ENCODE measurements at regions not wholly inside any gene's neighbourhood (a gene's known extent, or its start where the extent isn't known, plus 50 kb on each side); places are given as distances from the start of the nearest gene placed in this dataset.
"Not testable (repeated sequence)": the region's sequence is repeated elsewhere in the genome, so short reads cannot be mapped to it uniquely, and the experiment has no call there.

- no peak for ATAC-seq
- peaks cover 5% of the 10 kb centered on the region for H3K27me3 Mint-ChIP-seq (ENCODE audit: low read depth)
- H3K36me3 Mint-ChIP-seq (ENCODE audit: low read depth): no peaks in the 10 kb centered on the region
- no peaks in the 10 kb centered on the region for H3K9me3 Mint-ChIP-seq (ENCODE audit: insufficient read depth)
- CTCF ChIA-PET: interaction anchor here (0.7 to 4.7 kb wide), 7 partner anchors 9 to 112 kb away, joined by 3 to 25 read pairs (median 5); no protein-coding TSS in a partner anchor
- POLR2A ChIA-PET: no interaction called here
- no peak overlapping the region for H3K4me3 Mint-ChIP-seq
- no peak overlapping the region for H3K27ac Mint-ChIP-seq
- H3K4me1 Mint-ChIP-seq (ENCODE audit: low read depth): peaks cover 17% of the 10 kb centered on the region
- DNase-seq: no peak
These were observed 1250.1 kb downstream of the TMEM121 start for GRCh38 chr14:106776395-106776983.

DNA sequence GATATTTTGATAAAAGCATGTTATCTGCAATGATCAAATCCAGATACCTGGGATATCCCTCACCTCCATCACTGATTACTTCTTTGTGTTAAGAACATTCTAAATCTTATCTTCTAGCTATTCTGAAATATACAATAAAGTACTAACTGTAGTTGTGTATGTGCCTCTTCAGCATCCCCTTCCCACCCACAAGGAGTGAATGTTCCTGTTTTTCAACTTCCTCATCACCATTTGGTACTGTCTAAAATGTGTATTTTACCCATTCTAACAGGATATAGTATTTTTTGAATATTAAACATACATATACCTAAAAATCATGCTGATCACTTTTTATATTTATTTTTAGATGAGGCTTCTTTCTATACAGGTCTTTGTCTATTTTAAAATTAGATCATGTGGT lies 1252.6 kb downstream of the TMEM121 start:
- ChIA-PET CTCF (interaction anchor here (1.5 kb wide), 1 partner anchor 94 kb away, joined by 3 read pairs; no protein-coding TSS in a partner anchor), POLR2A (no interaction called here)
- ATAC-seq (no peak), DNase-seq (no peak)
- Mint-ChIP-seq H3K9me3 (ENCODE audit: insufficient read depth) (no peaks in the 10 kb centered on the region), H3K36me3 (ENCODE audit: low read depth) (no peaks in the 10 kb centered on the region), H3K27ac (no peak overlapping the region), H3K4me1 (ENCODE audit: low read depth) (peaks cover 17% of the 10 kb centered on the region), H3K27me3 (ENCODE audit: low read depth) (peaks cover 7% of the 10 kb centered on the region), H3K4me3 (no peak overlapping the region)

- DNase-seq: no peak
- CTCF ChIA-PET: interaction anchor here (1.1 kb wide), 1 partner anchor 86 kb away, joined by 5 read pairs; no protein-coding TSS in a partner anchor
- H3K4me3 Mint-ChIP-seq: no peak overlapping the region
- peaks cover 21% of the 10 kb centered on the region for H3K27me3 Mint-ChIP-seq (ENCODE audit: low read depth)
- no peaks in the 10 kb centered on the region for H3K9me3 Mint-ChIP-seq (ENCODE audit: insufficient read depth)
- POLR2A ChIA-PET: no interaction called here
- peaks cover 14% of the 10 kb centered on the region for H3K4me1 Mint-ChIP-seq (ENCODE audit: low read depth)
- no peak overlapping the region for H3K27ac Mint-ChIP-seq
- H3K36me3 Mint-ChIP-seq (ENCODE audit: low read depth): no peaks in the 10 kb centered on the region
- ATAC-seq: no peak
These were observed 1260.3 kb downstream of the TMEM121 start for GRCh38 chr14:106786697-106787096.

DNA sequence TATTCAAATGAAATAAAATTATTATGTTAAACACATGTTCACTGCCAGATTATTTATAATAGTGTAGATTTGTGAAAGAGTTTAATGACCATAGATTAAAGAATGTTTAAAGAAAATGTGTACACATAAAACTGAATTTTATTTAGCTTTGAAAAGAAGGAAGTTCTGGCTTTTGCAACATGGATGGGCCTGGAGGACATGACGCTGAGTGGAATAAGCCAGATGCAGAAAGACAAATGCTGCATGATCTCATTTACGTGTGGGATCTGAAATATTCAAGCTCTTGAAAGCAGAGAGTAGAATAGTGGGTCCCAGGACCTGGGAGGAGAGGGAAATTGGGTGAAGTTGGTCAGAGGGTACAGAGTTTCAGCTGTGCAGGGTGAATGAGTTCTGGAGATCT lies 1261.2 kb downstream of the TMEM121 start:
- Mint-ChIP-seq H3K27me3 (ENCODE audit: low read depth) (peaks cover 26% of the 10 kb centered on the region), H3K27ac (no peak overlapping the region), H3K4me3 (no peak overlapping the region), H3K36me3 (ENCODE audit: low read depth) (no peaks in the 10 kb centered on the region), H3K9me3 (ENCODE audit: insufficient read depth) (no peaks in the 10 kb centered on the region), H3K4me1 (ENCODE audit: low read depth) (peaks cover 14% of the 10 kb centered on the region)
- ATAC-seq: no peak
- ChIA-PET POLR2A (no interaction called here), CTCF (no interaction called here)
- DNase-seq: no peak

DNA sequence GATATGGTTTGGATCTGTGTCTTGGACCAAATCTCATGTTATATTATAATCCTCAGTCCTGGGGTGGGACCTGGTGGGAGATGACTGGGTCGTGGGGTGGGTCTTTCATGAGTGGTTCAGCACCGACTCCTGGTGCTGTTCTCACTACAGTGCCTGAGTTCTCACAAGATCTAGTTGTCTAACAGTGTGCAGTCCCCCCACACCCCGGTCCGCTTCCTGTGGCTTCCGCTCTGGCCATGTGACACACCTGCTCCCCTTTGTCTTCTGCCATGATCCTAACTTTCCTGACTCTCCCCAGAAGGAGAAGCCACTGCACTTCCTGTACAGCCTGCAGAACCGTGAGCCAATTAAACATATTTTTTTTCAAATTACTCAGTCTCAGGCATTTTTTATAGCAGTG lies 1262.2 kb downstream of the TMEM121 start:
- DNase-seq: no peak
- H3K27me3 Mint-ChIP-seq (ENCODE audit: low read depth): peaks cover 27% of the 10 kb centered on the region
- no peak overlapping the region for H3K4me3 Mint-ChIP-seq
- no peak overlapping the region for H3K27ac Mint-ChIP-seq
- POLR2A ChIA-PET: no interaction called here
- peaks cover 14% of the 10 kb centered on the region for H3K4me1 Mint-ChIP-seq (ENCODE audit: low read depth)
- peak; percentile 47 for ATAC-seq
- no peaks in the 10 kb centered on the region for H3K36me3 Mint-ChIP-seq (ENCODE audit: low read depth)
- H3K9me3 Mint-ChIP-seq (ENCODE audit: insufficient read depth): no peaks in the 10 kb centered on the region
- CTCF ChIA-PET: interaction anchor here (0.9 to 3.8 kb wide), 4 partner anchors 13 to 90 kb away, joined by 3 to 25 read pairs (median 11); no protein-coding TSS in a partner anchor

DNA sequence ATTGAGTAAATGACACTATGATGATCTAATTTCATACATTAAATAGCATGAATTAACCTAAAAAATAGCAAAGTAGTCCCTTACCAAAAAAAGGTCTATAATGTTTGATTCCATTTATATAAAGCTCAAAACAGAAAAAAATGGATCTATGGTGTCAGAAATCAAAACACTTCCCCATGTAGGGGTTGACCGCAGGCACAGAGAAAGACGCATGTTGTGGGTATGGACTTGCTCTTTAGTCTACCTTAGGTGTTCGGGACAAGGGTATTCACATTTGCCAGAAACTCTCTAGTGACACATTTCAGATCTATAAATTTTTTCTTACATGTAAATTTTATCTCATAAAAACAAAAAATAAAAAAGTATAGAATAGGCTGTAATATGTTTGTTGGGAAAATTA lies 1262.9 kb downstream of the TMEM121 start:
- Mint-ChIP-seq H3K27me3 (ENCODE audit: low read depth) (peaks cover 32% of the 10 kb centered on the region), H3K9me3 (ENCODE audit: insufficient read depth) (no peaks in the 10 kb centered on the region), H3K36me3 (ENCODE audit: low read depth) (no peaks in the 10 kb centered on the region), H3K27ac (no peak overlapping the region), H3K4me1 (ENCODE audit: low read depth) (peaks cover 14% of the 10 kb centered on the region), H3K4me3 (no peak overlapping the region)
- ATAC-seq (no peak), DNase-seq (no peak)
- ChIA-PET CTCF (interaction anchor here (0.9 to 3.8 kb wide), 12 partner anchors 8 to 89 kb away, joined by 3 to 25 read pairs (median 7); no protein-coding TSS in a partner anchor), POLR2A (no interaction called here)

DNA sequence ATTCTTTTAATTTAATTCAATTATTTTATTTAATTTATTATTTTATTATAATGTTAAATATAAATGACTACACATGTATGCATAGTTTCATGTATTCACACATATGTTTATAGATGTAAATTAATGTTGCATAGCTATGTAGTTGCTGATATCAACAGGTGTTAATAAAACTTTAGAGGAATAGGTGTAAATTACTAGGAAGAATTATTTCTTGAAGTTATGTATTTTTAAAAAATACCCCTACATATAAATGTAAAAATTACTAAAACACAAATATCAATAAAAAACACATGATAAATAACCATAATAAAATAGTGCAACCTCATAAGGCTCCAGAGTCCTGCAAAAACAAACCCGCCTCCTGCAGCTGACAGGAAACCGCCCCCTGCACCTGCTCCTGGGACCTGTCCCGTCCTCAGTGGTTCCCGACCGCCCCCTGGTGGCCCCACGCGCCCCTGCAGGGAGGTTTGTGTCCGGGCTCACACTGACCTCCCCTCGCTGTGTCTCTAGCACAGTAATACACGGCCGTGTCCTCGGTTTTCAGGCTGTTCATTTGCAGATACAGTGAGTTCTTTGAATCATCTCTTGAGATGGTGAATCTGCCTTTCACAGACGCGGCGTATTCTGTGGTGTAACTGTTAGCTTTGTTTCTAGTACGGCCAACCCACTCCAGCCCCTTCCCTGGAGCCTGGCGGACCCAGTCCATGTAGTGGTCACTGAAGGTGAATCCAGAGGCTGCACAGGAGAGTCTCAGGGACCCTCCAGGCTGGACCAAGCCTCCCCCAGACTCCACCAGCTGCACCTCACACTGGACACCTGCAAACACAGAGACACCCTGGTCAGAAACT lies 1264.0 kb downstream of the TMEM121 start:
- Mint-ChIP-seq H3K4me1 (ENCODE audit: low read depth) (peaks cover 14% of the 10 kb centered on the region), H3K27me3 (ENCODE audit: low read depth) (peaks cover 35% of the 10 kb centered on the region), H3K36me3 (ENCODE audit: low read depth) (no peaks in the 10 kb centered on the region), H3K4me3 (no peak overlapping the region), H3K9me3 (ENCODE audit: insufficient read depth) (no peaks in the 10 kb centered on the region), H3K27ac (no peak overlapping the region)
- POLR2A ChIA-PET: interaction anchor here (1.0 kb wide), 1 partner anchor 83 kb away, joined by 3 read pairs; no protein-coding TSS in a partner anchor
- ATAC-seq (peak; percentile 86), DNase-seq (peak; percentile 87)
- CTCF ChIA-PET: interaction anchor here (0.7 to 3.8 kb wide), 24 partner anchors 9 to 373 kb away, joined by 3 to 25 read pairs (median 4); no protein-coding TSS in a partner anchor

- no peaks in the 10 kb centered on the region for H3K9me3 Mint-ChIP-seq (ENCODE audit: insufficient read depth)
- ATAC-seq (no peak), DNase-seq (no peak)
- POLR2A ChIA-PET: no interaction called here
- H3K36me3 Mint-ChIP-seq (ENCODE audit: low read depth): no peaks in the 10 kb centered on the region
- no peak overlapping the region for H3K27ac Mint-ChIP-seq
- no peak overlapping the region for H3K4me3 Mint-ChIP-seq
- peaks cover 41% of the 10 kb centered on the region for H3K27me3 Mint-ChIP-seq (ENCODE audit: low read depth)
- CTCF ChIA-PET: interaction anchor here (0.8 to 3.0 kb wide), 4 partner anchors 33 to 81 kb away, joined by 3 to 18 read pairs (median 5); no protein-coding TSS in a partner anchor
- H3K4me1 Mint-ChIP-seq (ENCODE audit: low read depth): peaks cover 14% of the 10 kb centered on the region
These were observed 1266.2 kb downstream of the TMEM121 start for GRCh38 chr14:106792543-106792942.

DNA sequence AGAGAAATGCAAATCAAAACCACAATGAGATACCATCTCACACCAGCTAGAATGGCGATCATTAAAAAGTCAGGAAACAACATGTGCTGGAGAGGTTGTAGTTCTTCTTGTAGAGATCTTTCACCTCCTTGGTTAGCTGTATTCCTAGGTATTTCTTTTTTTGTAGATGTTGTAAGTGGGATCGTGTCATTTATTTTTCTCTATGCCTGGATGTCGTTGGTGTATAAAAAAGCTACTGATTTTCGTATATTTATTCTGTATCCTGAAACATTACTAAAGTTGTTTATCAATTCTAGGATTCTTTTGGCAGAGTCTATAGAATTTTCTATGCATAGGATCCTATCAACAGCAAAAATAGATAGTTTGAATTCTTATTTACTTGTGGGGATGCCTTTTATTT lies 1271.8 kb downstream of the TMEM121 start:
- H3K36me3 Mint-ChIP-seq (ENCODE audit: low read depth); H3K27ac Mint-ChIP-seq; H3K4me3 Mint-ChIP-seq; ATAC-seq; H3K9me3 Mint-ChIP-seq (ENCODE audit: insufficient read depth); H3K4me1 Mint-ChIP-seq (ENCODE audit: low read depth); DNase-seq; POLR2A ChIA-PET: not testable (repeated sequence)
- CTCF ChIA-PET: interaction anchor here (1.5 to 2.9 kb wide), 3 partner anchors 8 to 75 kb away, joined by 3 to 10 read pairs (median 10); no protein-coding TSS in a partner anchor
- peaks cover 57% of the 10 kb centered on the region for H3K27me3 Mint-ChIP-seq (ENCODE audit: low read depth)

GRCh38 chr14:106802413-106803364 lies 1276.3 kb downstream of the TMEM121 start:
- no peak for ATAC-seq
- Mint-ChIP-seq H3K27me3 (ENCODE audit: low read depth) (peaks cover 65% of the 10 kb centered on the region), H3K4me1 (ENCODE audit: low read depth) (no peaks in the 10 kb centered on the region), H3K36me3 (ENCODE audit: low read depth) (no peaks in the 10 kb centered on the region), H3K27ac (no peak overlapping the region), H3K4me3 (no peak overlapping the region), H3K9me3 (ENCODE audit: insufficient read depth) (no peaks in the 10 kb centered on the region)
- POLR2A ChIA-PET: no interaction called here
- CTCF ChIA-PET: interaction anchor here (1.1 to 3.0 kb wide), 4 partner anchors 11 to 71 kb away, joined by 3 to 20 read pairs (median 4); no protein-coding TSS in a partner anchor
- DNase-seq: no peak

- H3K36me3 Mint-ChIP-seq (ENCODE audit: low read depth): no peaks in the 10 kb centered on the region
- no peak overlapping the region for H3K4me3 Mint-ChIP-seq
- POLR2A ChIA-PET: no interaction called here
- peaks cover 63% of the 10 kb centered on the region for H3K27me3 Mint-ChIP-seq (ENCODE audit: low read depth)
- no peak for DNase-seq
- ATAC-seq: no peak
- no peaks in the 10 kb centered on the region for H3K4me1 Mint-ChIP-seq (ENCODE audit: low read depth)
- no peaks in the 10 kb centered on the region for H3K9me3 Mint-ChIP-seq (ENCODE audit: insufficient read depth)
- CTCF ChIA-PET: interaction anchor here (0.7 to 3.0 kb wide), 6 partner anchors 12 to 70 kb away, joined by 3 to 20 read pairs (median 4); no protein-coding TSS in a partner anchor
- H3K27ac Mint-ChIP-seq: no peak overlapping the region
These were observed 1277.0 kb downstream of the TMEM121 start for GRCh38 chr14:106803379-106803778.

Measured in activated CD8-positive, alpha-beta T cell treated with anti-CD3 and anti-CD28 coated beads, Interleukin-2, amount 10 ng/mL, durations not matched to agents 7 days and 5 days (primary cell).